Lower leg skin (tissue), 4 donors: ENCODE measurements at regions not wholly inside any gene's neighbourhood (a gene's known extent, or its start where the extent isn't known, plus 50 kb on each side); places are given as distances from the start of the nearest gene placed in this dataset.
A peak's percentile ranks its signal among the peaks of the same experiment; 100 is the strongest.
"Not testable (repeated sequence)": the region's sequence is repeated elsewhere in the genome, so short reads cannot be mapped to it uniquely, and the experiment has no call there.

Experiments
- DNase-seq, 2 donors: peaks; one replicate each; pipeline ENCODE4 v3.0.0-alpha.2; 2019; ENCODE audit warnings: low spot score in 2 of 2
- H3K4me3 ChIP-seq: fragments of 200-600 bp; sonication (generic); 2 replicates; pipeline ENCODE4 v1.5.1; 2017; ENCODE audit warnings: mild to moderate bottlenecking, low read depth; ENCODE audit not compliant: poor library complexity, severe bottlenecking
- POLR2A ChIP-seq, 2 donors: fragments of 450-650 bp; IDR thresholded peaks; one replicate each; pipeline ENCODE4 v1.6.1; 2016 to 2017; ENCODE audit warnings: antibody characterized with exemption in 2 of 2, mild to moderate bottlenecking in 1 of 2, moderate library complexity in 1 of 2
- WGBS, 2 donors: methylation state at CpG; one replicate each; pipeline ENCODE4 v1.1.5; 2018; 5-methylcytosine and 5-hydroxymethylcytosine counted together
- intact Hi-C: fragments of 100-400 bp; cut with DNase I; formaldehyde crosslinking; loops from one replicate; pipeline ENCODE4 v1.15.0; 2023; ENCODE audit warnings: low total_unique reads
- TF ChIP-seq, protein P1 (sequence below), 3 donors: fragments of 450-650 bp; IDR thresholded peaks; one replicate each; pipeline ENCODE4 v1.5.1; 2016; ENCODE audit warnings: antibody characterized with exemption in 3 of 3, mild to moderate bottlenecking in 3 of 3, moderate library complexity in 2 of 3

GRCh38 chrY:16121988-16122387 is 1597.7 kb downstream of the NLGN4Y start:
- TF ChIP-seq POLR2A (IDR thresholded peaks at IDR 0.05) = no peak
- TF ChIP-seq, protein P1, sequence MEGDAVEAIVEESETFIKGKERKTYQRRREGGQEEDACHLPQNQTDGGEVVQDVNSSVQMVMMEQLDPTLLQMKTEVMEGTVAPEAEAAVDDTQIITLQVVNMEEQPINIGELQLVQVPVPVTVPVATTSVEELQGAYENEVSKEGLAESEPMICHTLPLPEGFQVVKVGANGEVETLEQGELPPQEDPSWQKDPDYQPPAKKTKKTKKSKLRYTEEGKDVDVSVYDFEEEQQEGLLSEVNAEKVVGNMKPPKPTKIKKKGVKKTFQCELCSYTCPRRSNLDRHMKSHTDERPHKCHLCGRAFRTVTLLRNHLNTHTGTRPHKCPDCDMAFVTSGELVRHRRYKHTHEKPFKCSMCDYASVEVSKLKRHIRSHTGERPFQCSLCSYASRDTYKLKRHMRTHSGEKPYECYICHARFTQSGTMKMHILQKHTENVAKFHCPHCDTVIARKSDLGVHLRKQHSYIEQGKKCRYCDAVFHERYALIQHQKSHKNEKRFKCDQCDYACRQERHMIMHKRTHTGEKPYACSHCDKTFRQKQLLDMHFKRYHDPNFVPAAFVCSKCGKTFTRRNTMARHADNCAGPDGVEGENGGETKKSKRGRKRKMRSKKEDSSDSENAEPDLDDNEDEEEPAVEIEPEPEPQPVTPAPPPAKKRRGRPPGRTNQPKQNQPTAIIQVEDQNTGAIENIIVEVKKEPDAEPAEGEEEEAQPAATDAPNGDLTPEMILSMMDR (IDR thresholded peaks at IDR 0.05) = no peak
- WGBS, 2 donors = 71% methylated on average over 2 of the region's 2 CpGs; no CpG with 5 or more reads in 1 of the 2 donors
- DNase-seq = no peak

DNA sequence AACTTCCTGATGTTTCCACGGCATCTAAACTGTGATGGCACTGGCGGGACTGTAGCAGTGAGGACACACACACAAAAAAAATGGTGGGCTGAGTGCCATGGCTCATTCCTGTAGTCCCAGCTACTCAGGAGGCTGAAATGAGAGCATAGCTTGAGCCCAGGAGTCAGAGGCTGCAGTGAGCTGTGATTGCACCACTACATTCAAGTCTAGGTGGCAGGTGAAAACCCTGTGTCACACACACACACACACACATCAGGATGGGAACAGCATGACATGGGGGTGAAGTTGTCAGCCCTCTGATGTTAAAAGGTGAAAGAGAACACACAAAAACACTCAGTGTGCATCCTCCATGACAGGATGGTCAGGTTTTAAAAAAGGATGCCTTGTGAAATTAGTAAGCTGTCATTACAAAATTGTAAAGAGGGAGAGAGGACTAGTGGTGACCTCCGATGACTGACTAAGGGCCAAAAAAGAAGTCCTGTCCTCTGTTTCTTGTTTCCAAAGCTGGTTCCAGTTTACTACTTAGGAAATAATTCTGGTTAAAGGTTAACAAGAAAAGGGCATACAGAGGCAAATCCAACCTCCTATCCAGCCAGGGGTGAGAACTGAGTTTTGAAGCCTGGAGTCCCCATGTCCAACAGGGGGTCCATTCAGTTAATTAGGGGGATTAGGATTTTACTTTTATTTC is 1600.4 kb downstream of the NLGN4Y start:
- no peak for TF ChIP-seq POLR2A (IDR thresholded peaks at IDR 0.05)
- TF ChIP-seq, protein P1 (IDR thresholded peaks at IDR 0.05) = no peak
- H3K4me3 ChIP-seq = no peak overlapping the region
- no peak for DNase-seq
- WGBS, 2 donors = 96% methylated on average over 3 of the region's 3 CpGs; no CpG with 5 or more reads in 1 of the 2 donors
- intact Hi-C loops = no loop called here

More at GRCh38 chrY:16121988-16122387, 1597.7 kb downstream of the NLGN4Y start:
- intact Hi-C loops = no loop called here
- no peak overlapping the region for H3K4me3 ChIP-seq

GRCh38 chrY:16136581-16137298 is 1612.4 kb downstream of the NLGN4Y start:
- DNase-seq = no peak
- H3K4me3 ChIP-seq = no peak overlapping the region
- TF ChIP-seq, protein P1 (IDR thresholded peaks at IDR 0.05) = no peak
- TF ChIP-seq POLR2A (IDR thresholded peaks at IDR 0.05) = no peak
- intact Hi-C loops = no loop called here
- 71% methylated on average over 7 of the region's 7 CpGs; no CpG with 5 or more reads in 1 of the 2 donors for WGBS, 2 donors

DNA sequence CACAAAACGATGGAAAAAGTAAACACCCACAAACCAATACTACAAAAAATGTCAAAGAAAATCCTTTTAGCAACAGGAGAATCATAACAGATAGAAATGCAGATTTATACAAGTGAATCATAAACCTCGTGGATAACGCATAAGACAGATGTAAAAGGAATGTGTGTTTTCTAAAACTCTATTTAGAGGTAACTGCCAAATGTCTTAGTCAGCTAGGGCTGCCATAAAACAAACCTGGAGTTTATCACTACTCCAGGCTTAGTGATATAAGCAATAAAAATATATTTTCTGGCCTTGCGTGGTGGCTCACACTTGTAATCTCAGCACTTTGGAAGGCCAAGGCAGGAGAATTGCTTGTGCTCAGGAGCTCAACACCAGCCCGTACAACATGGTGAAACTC is 1633.5 kb downstream of the NLGN4Y start:
- TF ChIP-seq, protein P1 (IDR thresholded peaks at IDR 0.05) = no peak
- TF ChIP-seq POLR2A (IDR thresholded peaks at IDR 0.05) = no peak
- intact Hi-C loops = no loop called here
- 75% methylated on average over 5 of the region's 5 CpGs; no CpG with 5 or more reads in 1 of the 2 donors for WGBS, 2 donors
- no peak for DNase-seq
- H3K4me3 ChIP-seq = no peak overlapping the region

DNA sequence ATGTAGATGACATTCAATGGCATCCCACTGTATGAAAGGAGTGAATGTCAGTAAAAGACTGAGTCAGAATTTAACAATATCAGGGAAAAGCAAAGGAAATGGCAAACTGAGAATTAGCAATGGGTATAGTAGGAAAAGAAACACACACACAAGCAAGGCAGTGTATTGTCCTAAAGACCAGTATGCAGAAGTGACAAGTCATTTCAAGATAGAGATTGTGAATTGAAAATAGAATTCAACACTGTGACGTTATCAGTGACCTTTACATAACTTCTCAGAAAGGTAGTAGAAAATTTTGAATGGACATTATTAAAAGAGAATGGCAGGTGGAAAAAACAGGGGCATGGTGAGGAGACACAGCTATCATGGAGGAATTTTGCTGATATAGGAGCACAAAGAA is 1651.4 kb downstream of the NLGN4Y start:
- DNase-seq, intact Hi-C loops, H3K4me3 ChIP-seq: not testable (repeated sequence)
- WGBS, 2 donors = no CpG with 5 or more reads among the region's 1 CpG

GRCh38 chrY:16205482-16205881 is 1674.5 kb downstream of the CDY2B start:
- no CpG with 5 or more reads among the region's 3 CpGs for WGBS, 2 donors
- DNase-seq = peak in 1 of 2 donors; percentile 3
- H3K4me3 ChIP-seq, intact Hi-C loops: not testable (repeated sequence)

GRCh38 chrY:16243322-16243721 is 1636.7 kb downstream of the CDY2B start:
- no CpG with 5 or more reads among the region's 1 CpG for WGBS, 2 donors
- intact Hi-C loops, DNase-seq, H3K4me3 ChIP-seq: not testable (repeated sequence)

DNA sequence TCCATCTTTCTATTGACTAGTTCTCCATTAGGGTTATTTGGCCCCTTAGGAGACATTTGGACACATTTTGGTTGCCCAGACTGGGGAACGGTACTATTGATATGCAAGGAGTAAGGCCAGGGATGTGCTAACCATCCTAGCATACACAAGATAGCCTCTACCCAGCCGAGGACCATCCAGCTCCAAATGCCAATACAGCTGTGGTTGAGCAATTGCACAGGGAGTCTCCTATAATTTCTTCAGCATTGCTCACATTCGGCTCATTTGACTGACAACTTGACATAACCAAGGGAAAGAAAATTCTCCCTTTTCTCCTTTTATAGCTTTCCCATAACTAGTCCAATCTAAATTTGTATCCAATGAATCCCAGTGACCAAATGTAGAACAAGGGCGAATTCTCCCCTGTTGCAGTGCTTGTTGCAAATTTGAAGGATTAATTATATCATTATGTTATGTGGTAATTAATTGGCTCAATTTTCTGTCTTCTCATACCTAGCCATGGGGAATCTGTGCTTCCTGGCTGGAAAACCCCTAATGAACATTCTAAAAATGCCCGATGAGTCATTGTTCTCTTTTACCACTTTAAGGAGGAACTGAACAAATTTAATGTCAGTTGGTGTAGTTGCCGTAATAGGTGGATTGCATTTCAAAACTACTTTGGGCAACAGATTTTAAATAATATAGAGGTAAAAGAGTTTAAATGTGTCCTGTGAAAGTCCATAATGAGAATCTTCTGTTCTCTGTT is 1625.3 kb downstream of the CDY2B start:
- DNase-seq, H3K4me3 ChIP-seq, intact Hi-C loops: not testable (repeated sequence)
- no CpG with 5 or more reads among the region's 6 CpGs for WGBS, 2 donors

DNA sequence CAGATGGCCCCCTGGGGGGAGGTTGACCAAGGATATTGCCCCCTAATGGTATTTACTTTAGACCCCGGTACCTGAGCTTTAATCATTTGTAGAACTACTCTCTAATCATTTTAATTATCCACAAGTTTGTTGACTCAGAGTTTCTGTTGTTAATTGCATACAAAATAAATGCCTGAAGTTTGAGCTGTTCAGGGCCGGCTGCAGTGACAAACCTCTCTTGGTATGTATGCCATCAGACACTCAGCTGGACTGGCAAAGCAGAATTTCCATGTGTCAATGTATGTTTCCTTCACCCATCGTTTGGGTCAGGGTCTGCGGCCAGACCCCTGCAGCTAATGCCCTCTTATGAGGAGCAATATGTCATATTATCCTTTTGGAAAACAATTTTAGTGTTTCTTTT is 1624.2 kb downstream of the CDY2B start:
- H3K4me3 ChIP-seq, DNase-seq, intact Hi-C loops: not testable (repeated sequence)
- WGBS, 2 donors = no CpG with 5 or more reads among the region's 4 CpGs
